HUDEP-2 (cell line): ENCODE measurements at regions not wholly inside any gene's neighbourhood (a gene's known extent, or its start where the extent isn't known, plus 50 kb on each side); places are given as distances from the start of the nearest gene placed in this dataset.
"Not testable (repeated sequence)": the region's sequence is repeated elsewhere in the genome, so short reads cannot be mapped to it uniquely, and the experiment has no call there.

ENCODE experiments used
- DNase-seq, 76 experiments: peaks; one replicate each; lab custom pipeline; 2025; ENCODE audit not compliant: unreplicated experiment in 76 of 76; lab: John Stamatoyannopoulos, UW

DNA sequence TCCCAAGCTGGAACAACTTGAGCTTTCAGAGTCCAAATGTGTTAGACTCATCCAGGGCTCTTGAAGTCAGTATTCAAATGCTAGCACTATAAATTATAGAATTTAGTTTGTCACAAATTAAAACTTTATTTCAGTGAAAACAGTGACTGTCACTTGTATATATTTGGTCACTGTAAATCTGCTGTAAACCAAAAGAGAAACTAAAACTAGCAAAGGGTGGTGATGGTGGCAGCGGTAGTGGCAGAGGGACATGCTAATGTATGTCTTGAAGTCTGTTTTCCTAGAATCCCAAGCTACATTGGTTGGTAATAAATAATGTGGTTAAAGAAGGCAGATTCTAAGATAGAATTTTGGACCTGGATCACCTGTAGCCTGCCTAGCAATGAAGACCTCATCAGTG lies 140.4 kb upstream of the CENPW start:
- no peak for DNase-seq

DNA sequence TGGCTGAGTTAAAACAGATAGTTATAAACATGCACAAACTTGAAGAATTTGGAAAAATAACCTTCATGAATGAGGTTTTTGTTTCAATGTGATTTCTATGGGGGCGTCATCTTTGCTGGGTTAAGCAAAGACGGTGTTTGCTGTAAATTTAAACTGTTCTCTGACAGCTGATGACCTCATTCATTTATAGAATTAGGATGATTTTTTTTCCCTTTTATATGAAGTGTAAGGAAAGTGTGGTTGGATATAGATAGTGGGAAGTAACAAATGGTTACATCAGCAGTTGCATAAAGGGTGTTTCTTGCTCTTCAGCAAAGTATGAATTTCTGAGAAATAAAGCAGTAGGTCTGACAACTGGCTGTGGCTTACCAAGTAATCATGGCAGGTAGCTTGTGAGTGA lies 137.2 kb upstream of the CENPW start:
- no peak for DNase-seq

DNA sequence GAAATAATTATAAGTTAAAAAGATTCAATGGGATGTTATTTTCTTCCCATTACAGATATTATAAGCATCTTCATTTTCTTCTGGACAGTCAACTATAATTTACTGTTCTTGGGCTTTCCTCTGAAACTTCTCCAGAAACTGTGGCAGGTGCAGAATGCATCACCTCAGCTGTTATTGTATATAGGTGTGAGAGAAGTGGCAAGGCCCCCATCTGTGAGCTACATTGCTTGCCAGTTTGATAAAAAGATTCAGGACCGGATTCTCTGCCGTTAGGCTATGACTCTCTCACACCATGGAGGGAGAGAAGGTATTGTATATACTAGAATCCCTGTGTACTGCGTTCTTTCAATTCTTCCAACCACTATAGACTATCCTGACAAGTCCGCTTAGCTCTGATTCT lies 135.8 kb upstream of the CENPW start:
- no peak for DNase-seq

DNA sequence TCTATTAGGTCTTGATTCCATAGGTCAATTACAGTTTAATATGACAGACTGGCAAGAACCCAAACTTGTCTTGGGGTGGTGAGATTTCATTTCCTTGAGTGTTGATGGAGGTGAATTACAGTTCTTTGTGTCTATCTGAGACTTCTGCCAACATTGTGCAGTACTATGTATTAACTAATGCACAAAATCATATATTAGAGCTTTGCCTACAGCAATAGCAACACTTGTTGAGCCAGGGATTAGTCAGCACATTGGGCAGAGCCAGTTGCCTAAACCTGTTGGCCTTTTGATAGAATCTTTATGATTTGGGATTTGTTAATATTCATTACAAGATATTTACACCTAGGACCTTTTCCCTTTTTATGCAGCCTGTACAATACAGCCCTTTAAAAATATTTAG lies 135.3 kb upstream of the CENPW start:
- no peak for DNase-seq

DNA sequence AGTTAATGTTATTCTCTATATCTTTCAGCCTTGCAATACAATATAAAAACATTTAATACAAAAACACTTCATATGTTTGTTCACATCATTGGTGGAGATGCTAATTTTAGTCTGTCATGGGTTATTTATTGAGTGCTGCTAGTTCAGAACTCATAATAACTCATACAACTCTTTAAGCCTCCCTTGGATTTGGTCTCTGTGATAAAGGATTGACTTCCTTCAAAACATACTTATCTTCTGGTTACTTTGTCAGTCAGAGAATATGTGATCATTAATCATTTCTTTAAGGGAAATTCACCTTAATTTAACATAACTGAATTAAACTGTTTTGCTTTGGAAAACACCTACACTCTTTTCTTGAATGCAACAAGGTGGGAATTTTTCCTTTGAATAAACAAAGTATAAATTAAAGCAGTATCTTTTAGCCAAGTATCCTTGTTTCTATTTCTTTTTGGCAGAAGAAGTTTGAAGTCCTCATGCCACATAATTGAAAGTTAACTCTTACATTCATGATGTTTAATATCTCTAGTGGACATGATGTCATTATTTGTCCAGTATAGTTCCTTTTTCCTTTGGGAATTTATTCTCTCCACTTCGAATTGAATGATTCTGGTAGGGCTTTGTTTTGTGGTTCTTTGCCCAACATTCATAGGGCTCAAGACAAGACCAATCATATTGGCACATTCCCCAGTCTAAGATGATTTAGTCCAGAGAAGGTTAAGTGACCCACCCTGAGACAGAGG lies 133.2 kb upstream of the CENPW start:
- no peak for DNase-seq

DNA sequence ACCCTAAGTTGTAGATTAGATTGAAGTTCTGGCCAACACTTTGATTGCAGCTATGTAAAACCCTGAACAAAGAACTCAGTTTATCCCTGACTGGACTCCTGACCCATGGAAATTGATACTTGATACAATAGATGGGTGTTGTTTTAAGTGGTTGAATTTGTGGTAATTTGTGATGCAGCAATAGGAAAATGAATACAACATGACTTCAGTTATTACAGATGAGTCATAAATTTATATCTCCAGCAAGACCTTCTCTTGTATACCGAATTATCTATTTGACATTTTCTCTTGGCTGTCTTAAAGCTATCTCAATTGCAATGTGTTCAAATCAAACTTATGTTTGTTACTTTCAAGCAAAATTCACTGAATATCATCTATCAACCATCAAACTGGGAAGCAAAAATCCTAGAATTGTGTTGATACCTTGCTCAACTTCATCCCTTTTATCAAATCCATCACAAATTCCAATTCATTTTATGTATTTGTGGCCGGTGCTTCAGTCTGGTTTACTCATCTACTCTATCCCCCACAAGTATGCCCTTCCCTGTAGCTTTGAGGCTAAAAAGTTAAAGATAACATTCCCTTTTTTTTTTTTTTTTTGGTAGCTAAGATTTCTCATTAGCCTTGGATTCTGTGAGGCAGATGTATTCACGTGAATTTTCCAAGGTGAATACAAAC lies 129.4 kb upstream of the CENPW start:
- no peak for DNase-seq

DNA sequence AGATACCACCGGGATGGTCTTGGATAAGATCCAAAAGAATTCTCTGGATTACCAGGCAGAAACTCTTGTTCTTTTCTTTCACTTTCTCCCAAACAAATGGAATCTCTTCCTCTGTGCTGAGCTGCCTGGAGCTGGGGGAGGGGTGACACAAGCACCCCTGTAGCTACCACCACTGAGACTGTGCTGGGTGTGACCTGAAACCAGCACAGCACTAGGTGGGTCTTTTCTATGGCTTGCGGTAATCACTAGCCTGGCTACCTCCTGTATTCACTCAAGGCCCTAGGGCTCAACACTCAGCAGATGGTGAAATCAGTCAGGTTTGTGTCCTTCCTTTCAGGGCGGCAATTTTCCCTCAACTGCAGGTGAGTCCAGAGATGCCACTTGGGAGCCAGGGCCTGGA lies 122.4 kb upstream of the CENPW start:
- DNase-seq = no peak

DNA sequence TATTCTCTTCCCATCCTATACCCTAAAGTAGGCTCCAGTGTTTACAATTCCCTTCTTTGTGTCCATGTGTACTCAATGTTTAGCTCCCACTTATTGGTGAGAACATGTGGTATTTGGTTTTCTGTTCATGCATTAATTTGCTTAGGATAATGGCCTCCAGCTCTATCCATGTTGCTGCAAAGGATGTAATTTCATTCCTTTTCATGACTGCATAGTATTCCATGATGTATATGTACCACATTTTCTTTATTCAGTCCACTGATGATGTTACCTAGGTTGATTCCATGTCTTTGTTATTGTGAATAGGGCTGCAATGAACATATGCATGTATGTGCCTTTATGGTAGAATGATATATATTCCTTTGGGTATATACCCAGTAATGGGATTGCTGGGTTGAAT lies 119.0 kb upstream of the CENPW start:
- DNase-seq = not testable (repeated sequence)

DNA sequence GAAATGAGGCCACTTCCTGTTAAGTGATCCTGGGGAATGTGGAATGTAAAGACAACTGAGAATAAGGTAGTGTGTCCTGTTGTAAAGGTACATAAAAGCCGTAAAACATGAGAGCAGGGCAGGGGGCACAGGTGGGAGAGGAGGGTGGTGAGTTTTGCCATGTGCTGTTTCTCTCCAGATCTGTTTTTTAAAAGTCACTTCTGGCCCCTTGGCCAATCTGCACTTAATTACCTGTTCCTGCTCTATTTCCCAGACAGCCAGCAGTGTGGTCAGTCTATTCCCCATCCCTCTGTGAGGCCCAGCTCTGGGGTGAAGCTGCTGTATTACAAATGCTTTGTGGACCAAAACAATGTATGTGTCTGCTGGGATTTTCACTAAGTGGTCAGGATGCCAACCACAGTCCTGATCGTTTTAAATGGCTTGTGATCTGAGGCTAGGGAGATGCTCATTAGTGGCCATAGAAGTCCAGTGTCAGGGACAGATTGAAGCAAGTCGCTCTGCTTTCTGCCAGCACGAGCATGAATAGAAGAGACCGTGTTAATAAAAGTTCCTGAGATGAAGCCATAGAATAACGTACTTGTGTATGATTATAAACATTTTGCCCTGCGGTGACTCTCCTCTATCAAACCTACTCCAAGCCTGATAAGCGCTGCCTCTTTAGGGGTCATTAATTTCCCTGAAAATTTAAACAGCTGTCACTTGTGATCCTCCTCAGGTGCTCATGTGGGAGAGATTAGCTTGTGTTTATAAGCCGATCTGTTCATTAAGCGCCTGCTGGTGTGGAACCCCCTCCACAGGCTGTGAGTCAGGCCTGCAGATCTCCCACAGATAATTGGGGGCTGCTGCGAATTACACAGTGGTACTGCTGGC lies 111.8 kb upstream of the CENPW start:
- no peak for DNase-seq

DNA sequence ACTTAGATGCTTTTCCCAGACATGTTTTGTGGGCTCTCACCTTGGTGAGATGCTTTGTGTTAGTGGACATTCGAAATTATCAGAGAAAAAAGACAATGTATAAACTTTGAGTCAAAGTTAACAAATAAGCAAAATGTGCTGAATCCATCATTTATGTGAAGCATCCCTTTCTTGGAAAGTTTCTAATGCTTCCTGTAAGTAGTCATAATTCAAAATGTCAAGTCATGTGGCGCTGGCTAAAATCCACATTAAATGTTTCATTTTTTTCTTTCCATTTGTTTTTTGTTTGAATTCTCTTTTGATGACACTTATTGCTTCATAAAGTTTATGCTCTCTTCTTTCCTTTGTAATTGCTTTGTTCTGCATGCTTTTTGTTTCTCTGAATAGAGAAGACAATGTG lies 107.2 kb upstream of the CENPW start:
- DNase-seq = no peak

DNA sequence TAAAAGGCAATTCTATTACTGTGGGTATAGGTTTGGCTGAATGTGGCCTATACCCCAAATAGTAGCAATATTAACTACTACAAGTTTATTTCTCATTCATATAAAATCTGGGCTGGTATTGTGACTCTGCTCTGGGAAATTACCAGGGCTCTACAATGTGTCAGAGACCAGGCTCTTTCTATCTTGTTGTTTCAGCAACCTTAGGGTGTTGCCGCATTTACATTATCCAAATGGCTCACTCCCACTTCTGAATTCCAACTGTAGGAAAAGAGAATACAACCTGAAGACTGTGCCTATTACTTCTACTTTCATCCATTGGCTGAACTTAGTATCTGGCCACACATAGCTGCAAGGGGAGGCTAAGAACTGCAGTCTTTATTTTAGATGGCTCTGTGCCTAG lies 106.7 kb upstream of the CENPW start:
- DNase-seq = no peak

DNA sequence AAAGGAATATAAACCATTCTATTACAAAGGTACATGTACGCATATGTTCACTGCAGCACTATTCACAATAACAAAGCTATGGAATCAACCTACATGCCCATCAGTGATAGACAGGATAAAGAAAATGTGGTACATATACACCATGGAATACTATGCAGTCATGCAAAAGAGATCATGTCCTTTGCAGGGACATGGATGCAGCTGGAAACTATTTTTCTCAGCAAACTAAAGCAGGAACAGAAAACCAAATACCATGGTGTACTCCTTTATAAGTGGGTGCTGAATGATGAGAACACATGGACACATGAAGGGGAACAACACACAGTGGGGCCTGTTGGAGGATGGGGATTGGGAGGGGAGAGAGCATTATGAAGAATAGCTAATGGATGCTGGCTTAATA lies 104.6 kb upstream of the CENPW start:
- no peak for DNase-seq

DNA sequence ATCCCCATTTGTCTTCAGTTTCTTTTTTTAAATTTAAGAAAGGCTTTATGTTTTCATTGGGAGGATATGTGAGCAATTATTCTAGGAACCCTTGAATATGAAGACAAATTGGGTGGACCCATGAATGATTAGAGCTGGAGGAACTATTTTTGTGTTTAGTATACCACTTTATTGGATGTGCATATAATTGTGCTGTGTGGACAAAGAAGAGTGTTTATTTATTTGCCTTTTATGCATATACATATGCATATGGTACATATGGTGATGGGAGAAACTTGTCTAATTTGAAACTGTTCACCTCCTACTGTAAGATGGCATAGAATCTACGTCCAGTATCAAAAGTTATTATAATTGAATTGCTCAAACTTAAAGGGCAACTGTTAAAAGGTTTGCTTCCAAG lies 94.8 kb upstream of the CENPW start:
- DNase-seq = no peak

DNA sequence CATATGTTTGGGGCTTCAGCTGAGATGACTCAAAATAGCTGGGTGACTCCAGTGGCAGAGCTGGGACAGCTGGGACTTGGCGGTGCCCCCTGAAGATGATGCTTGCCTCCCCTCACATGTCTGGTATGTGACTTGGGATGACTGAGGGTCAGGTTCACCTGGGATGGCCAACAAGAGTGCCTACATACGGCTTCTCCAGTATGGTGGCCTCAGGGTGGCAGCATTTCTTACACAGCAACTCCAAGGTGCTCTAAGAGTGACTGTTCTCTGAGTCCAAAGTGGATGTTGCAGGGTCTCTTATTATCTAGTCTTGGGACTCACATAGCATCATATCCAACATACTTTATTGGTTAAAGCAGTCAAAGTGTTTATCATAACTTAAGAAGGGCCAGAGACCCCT lies 87.8 kb upstream of the CENPW start:
- no peak for DNase-seq

DNA sequence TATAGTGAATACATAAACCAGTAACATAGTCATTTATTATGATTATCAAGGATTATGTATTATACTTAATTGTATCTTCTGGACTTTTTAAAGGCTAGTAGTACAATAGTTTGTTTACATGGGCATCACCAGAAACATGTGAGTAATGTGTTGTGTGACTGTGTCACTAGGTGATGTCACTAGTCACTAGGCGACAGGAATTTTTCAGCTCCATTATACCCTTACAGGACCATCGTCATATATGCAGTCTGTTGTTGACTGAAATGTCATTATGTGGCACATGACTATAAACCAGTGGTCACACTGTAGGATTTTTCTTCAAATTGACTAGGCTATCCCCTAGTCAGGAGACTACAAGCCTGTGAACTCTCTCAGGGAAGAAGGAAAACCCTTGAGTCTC lies 86.5 kb upstream of the CENPW start:
- no peak for DNase-seq

DNA sequence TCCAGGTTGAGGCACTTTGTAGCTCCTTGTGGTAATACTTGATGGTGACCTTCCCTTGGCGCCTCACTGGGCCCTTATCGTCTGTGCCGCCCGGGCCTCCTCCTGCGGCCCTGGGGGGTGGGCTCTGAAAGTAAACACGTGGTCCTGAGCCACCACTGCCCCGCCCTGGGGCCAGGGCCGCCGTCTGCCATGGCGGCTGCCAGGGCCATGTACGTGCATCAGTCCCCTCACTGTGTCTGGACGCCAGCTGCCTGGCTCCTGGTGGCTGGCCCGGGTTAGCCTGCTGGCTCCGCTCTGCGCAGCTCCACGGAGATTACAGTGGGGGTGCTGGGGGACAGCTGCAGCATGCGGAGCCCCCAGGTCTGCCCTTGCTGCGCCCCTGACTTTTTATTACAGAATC lies 81.8 kb upstream of the CENPW start:
- no peak for DNase-seq

DNA sequence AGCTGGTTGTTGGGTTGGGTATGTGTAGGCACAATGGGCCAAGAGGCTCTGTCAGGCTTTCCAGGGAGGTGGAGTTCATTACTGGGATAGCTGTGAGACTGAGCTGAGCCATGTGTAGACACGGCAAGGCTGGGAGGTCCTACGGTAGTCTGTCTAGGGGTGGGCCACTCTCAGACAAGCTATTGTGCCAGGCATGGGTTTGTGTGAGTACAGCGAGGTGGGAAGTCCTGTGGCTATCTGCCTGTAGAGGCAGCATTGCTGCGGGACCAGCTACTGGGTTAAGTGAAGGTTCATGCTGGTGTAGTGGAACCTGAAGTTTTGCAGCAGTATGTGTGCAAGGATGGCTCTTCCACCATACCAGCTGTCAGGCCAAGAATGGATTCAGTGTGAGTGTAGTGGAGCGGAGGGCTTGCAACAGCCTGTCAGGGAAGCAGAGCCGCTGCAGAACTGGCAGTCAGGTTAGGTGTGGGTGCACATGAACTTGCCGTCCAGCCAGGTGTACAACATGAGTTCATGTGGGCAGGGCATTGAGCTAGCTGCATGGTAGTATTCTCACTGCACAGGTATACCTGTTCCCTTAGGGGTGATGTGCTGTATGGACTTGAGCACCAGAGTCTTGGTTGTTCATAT lies 78.0 kb upstream of the CENPW start:
- DNase-seq = no peak

DNA sequence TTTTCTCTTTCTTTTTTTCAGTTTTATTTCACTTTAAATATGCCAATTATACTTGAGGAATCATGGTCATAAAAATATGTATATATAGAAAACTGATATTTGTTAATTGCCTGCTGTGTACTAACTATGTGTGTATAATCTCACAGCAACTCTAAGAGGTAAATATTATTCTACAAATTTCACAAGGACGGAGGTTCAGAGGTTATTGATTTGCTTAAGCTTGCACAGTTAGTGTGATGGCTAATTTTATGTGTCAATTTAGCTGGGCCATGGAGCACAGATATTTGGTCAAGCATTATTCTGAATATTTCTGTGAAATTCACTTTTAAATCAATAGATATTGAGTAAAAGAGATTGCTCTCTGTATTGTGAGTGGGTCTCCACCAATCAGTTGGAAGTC lies 75.7 kb upstream of the CENPW start:
- no peak for DNase-seq

DNA sequence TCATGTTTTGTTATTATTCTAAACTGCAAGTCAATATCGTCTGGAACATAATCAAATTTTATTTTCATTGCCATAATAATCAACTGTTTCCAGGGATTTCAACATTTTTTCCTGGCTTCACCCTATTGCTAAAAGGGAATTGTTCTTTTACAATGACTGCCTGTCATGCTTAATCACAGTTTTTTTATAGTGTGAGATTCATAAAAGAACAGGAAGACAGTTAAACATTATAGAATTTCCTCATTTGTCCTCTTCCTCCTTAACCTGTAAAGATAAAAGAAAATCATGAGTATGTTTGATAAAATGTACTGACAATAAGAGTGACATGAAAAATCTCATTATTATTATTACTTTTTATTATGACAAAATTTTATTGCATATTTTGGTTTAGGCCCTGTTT lies 73.3 kb upstream of the CENPW start:
- no peak for DNase-seq

DNA sequence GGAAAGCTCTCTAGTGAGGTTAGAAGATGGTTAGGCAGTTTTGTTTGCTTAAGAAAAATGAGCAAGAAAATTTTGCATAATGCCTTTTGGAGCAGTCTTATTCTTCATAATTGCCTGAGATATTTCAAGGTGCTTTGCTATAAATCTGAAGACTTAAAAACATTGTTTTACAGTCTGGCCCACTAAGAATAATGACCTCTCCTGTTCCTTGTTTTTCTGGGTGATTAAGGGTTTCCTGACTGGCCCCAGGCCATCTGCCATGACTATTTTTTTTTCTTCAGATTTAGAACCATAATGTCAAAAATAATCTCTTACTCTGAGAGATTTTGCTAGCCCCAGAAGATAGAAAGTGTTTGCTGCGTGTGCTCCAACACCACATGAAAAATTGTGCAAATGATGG lies 72.3 kb upstream of the CENPW start:
- no peak for DNase-seq

DNA sequence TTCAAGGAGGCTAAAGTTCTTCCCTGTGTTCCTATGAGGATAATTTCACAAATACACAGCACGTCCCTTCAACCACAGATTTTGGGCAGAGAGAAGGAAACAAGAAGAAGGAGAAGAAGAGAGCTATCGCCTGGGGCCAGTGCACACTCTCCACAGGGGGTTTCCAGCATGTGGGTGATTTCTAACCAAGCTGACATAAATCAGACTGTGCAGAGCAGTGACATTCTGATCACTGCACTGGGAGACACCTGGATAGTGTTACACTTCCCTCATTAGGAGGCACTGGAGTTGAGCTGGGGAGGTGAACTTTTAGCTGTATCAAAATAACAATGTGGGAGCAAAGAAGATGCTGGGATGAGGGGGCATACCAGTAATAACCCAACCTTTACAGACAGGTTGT lies 71.8 kb upstream of the CENPW start:
- no peak for DNase-seq
